HG03457 (cell line): ENCODE measurements at regions not wholly inside any gene's neighbourhood (a gene's known extent, or its start where the extent isn't known, plus 50 kb on each side); places are given as distances from the start of the nearest gene placed in this dataset.
"Not testable (repeated sequence)": the region's sequence is repeated elsewhere in the genome, so short reads cannot be mapped to it uniquely, and the experiment has no call there.

Experiments used
- ATAC-seq: cut with Tn5 transposase; IDR thresholded peaks from one replicate; pipeline ENCODE4 v1.9.1; 2021; ENCODE audit warnings: moderate number of reproducible peaks; ENCODE audit not compliant: unreplicated experiment

DNA sequence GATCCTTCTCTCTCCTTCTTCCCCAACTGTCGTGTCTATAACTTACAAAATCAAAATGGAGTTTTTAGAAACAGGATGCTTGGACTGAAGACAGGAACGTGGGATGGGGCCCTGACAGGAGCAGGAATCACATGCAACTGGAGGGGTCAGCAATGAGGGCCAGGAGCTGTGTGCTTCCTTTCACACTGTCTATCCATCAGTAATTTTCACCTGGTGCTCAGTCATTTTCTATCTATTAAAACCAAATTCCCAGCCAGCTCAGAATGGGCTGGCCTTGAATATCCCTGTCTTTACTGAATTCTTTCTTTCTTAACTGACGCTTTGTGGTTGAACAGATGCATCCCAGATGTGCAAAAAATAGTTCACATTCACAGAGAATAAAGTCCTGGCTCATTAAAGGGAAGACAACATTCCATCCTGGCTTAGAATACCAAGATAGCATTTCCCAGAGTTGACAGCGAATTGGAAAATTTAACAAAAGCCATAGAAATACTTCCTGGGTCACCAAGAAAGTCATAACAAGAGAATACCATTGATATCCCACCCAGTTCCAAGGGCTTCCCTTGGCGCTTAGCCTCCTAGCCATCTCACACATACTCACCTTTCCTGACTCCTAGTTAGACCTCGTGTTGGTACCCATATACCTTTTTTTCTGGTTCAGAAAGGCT lies 588.1 kb downstream of the TTLL7 start:
- ATAC-seq = not testable (repeated sequence)

DNA sequence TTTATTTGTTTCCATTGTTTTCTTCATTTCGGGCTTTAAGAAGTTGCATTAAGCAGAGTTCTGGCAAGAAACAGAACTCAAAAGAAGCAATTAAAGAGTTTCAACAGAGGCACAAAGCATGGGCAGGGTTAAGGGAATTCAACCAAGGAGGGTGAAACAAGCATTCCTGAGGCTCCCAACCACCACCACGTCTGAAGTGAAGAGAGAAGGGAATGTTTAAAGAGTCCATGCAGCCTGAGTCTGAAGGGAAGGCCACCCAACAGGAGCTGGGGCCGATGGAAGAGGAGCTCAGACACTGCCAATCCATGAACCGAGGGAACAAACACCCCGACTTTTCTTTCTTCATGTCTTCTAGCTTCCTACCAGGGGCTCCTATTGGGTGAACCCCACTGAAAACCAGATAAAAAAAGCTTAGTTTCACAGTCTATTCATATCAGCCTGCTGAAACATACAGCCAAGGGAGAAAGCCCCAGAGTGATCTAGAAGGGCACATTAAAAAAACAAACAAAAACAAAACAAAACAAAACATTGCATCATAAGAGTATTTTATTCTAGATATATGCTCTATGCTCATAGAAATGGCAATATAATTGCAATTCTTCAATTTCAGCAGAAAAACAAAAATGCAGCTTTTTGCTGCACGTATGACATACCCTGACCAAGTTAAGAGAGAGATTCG lies 592.1 kb downstream of the TTLL7 start:
- not testable (repeated sequence) for ATAC-seq

DNA sequence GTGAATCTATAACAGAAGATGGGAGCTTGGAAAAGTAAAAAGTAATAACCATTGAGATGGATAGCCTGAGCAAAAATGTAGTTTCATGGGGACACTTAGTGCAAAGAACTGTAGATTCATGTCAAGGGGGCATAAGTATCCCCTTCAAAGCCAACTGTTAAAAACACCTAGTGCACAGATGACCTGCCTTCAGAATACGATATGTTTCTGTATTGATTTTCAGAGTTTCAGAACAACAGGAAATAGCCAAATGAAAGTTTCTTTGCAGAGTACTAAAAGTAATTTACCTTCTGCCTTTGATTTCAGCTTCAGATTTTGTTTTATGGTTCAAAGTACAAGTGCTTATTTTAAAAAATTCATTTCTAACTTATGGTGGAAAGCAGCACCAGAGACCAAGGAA lies 593.1 kb downstream of the TTLL7 start:
- peak; percentile 51 for ATAC-seq

DNA sequence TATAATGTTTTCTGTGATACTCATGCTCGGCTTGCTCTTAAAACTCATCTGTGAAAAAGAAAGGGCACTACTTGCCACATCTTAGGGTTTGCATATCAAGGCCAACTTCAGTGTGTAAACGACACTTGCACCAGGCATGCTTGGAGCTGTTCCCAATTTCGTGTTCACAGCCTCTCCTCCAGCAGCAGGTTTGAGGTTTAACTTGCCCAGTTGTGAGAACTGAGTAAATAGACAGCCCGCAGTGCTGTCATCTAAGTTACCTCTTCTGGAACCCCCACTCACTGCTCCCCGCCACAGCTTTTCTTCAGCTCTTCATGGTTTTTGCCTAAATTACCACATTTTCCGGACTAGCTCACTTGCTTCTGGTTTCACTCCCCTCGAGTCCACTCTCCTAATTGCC lies 595.4 kb downstream of the TTLL7 start:
- not testable (repeated sequence) for ATAC-seq

DNA sequence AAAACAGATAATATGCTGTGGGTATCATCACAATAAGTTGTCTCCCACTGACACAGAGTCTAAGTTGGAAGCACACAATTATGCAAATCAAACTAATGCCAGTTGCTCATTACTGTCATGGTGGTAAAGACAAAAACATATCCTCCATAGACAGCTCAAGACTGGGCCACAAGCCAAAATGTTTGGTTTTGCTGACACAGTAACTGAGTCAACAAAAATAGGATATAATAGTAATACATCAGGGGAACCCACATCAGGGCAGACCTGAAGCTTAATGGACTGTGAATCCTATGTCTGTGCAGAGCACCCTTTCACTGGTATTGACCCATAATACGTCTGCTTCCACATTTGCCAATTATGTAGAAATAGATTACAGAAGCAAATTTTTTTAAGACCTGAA lies 597.8 kb downstream of the TTLL7 start:
- not testable (repeated sequence) for ATAC-seq

DNA sequence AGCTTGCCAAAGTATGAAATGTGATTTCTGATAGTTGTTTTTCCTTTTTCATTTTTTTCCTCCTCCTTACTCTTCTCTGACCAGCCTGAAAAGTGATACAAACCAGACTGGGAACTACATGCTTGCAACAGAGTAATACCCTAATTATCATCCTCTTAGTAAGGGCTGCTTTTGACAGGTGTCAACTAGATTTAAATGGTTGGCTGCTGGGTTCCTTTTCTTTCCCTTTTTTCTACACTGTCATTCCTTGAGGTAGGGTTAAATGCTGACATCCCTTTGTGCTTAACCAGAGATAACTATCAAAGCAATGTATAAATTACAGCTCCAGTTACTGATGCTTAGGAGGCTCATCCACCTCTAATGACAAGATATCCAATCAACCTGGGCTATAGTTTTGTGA lies 598.8 kb downstream of the TTLL7 start:
- not testable (repeated sequence) for ATAC-seq

DNA sequence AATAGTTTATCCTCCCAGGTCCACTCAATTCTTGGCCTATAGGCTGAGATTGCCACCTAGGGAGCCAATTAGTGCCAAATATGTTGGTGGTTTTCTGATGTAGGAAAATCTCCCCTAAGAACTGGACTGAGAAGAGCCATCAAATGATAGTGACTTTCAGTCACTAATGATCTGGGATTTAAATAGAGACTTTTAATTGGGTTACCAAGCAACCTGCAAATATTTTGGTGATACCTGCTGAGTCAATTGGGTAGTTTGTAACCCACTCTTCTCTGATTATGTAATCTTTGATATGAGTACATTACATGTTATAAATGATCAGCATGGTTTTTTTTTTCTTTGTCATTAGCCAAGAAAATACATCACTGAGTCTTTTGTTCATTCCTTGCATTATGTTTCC lies 600.8 kb downstream of the TTLL7 start:
- not testable (repeated sequence) for ATAC-seq

DNA sequence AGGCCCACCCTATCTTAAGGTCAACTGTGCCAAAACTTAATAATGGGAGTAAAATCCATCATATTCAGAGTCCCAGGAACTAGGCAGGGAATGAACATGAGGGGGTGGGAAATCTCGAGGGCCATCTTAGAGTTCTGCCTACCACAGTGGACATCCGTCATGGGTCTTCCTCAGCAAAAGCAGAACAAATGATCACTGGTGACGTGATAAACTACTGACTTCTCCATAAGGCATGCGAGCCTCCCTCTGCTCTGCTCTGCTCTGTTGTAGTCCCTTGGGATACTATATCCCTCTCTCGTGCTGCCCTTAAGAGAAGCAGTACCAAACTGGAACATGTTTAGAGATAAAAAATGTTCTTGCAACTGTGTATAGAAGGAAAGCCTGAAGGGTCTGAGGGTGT lies 603.8 kb downstream of the TTLL7 start:
- not testable (repeated sequence) for ATAC-seq

DNA sequence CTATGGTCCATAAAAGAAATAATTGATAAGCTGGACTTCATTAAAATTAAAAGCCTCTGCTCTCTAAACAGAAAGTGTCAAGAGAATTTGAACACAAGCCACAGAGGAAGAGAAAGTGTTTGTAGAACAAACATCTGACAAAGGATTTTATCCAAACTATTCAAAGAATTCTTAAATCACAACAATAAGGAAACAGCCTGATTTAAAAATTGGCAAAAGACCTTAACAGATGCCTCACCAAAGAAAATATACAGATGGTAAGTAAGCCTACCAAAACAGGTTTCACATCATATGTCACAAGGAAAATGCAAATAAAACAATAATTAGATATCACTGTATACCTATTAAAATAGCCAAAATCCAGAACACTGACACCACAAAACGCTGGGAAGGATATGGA lies 612.0 kb downstream of the TTLL7 start:
- ATAC-seq = not testable (repeated sequence)

DNA sequence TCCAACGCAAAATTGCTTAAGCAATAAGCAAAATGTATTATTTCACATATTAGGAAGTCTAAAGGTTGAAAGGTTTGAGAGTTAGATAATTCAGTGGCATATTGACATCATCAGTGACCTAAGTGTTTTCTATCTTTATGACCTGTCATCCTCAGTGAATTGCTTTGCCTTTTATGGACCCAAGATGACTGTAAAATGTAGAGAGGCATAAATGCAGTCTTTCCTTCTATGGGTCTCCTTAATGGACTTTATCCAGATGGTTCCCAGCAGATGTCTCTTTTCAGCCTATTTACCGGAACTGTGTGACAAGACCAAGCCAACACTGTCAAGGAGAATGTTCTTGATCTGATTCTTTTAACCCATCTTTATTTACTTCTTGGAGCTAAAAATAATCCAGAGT lies 615.8 kb downstream of the TTLL7 start:
- ATAC-seq = not testable (repeated sequence)

DNA sequence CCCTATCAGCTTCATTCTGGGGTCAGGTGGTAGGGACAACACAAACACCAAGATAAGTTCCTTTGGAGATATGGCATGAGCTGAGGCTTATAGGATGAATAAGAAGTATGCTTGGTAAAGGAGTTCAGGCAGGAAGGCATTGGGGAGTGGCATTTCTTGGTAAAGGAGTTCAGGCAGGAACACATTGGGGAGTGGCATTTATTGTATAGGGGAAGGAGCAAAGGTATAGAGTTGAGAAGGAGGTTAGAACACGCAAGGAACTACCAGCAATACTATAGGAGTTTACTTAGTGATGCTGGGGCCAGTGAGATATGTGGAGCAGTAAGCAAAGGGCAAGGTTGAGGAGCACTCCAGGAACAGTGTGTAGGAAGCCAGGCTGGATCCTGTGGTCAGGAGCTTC lies 625.9 kb downstream of the TTLL7 start:
- ATAC-seq = not testable (repeated sequence)

DNA sequence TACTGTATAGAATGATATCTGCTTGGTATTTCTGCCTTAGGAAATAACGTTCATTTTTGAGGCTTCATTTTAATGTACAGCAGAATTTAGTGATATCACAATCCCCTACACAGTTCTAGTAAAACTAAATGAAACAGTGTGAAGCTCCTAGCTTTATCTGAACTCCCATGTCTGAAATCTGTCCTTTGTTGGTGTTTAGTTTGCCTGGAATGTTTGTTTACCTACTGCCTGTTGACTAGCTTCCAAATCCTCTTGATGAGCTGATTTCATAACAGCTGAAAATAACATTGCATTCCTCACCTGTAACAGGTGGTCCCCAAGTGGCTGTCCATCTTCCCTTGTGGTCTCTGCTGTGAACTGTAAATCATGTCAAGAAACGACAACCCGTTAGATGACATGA lies 629.1 kb downstream of the TTLL7 start:
- not testable (repeated sequence) for ATAC-seq

DNA sequence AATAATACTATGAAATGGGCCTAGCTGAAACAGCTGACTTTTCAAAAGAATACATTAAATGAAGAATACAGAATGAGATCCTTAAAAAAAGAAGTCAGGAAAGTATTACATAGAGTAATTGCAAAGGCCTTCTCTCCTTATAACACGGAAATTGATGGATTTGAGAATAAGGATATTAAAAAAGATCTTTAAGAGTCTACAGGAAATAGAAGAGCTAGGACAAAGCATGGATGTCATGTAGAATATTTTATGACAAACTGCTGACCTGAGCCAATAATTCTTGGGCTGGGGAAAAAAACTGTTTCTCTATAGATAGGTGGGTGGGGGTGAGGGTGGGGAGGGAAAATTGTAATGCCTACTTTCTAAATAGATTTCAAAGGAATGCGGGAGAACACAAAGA lies 633.6 kb downstream of the TTLL7 start:
- ATAC-seq = not testable (repeated sequence)

DNA sequence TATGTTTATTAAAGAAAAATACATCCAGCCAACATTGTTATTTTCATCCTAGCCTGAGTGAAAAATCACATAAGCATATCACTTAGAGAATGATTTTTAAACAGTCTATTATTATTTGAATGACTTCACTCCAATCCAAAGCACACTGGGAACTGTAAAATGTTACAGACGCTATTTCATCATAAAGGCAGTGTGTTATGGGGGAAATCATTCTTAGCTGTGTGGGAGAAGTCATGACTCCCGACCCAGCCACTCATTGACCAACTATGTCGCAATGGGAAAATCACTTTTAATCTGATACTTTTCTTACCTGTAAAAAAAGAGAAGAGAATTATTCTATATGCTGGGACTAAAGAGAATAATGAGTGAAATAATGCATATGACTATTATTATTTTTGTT lies 653.6 kb downstream of the TTLL7 start:
- ATAC-seq = not testable (repeated sequence)

DNA sequence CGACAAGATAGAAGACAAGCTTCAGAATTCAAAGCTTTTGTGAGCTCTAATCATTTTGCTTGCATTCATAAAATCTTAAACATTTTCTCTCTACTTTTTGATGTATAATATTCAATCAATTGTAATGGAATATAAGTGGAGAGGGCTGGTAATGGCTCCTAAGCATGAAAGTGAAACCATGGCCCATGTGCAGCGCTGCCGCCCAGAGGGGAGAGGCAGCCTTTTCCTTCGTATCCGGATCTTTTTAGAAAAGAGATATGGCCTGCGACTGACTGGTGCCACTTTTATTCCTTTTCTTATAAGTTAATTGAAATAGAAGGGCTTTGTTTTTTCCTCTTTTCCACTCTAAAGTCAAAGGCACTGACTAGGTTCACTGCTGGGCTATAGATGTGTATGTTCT lies 655.2 kb downstream of the TTLL7 start:
- not testable (repeated sequence) for ATAC-seq

DNA sequence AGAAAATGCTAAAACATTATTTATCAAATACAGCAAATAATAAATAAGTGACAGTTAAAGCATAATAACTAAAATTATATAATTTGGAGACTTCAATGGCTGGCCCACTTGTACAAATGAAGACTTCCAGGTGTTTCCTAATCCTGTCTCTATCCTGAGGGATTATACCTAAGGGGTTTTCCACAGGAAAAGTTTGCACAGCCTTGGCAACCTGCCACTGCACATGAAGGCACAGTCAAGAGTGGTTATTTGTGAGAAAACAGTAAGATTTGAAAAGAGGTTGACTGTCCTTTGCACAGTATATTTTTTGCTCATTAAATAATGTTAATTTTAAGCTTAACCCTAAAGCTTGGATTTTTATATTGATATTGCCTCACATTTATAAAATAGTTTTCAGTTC lies 655.9 kb downstream of the TTLL7 start:
- ATAC-seq = not testable (repeated sequence)

DNA sequence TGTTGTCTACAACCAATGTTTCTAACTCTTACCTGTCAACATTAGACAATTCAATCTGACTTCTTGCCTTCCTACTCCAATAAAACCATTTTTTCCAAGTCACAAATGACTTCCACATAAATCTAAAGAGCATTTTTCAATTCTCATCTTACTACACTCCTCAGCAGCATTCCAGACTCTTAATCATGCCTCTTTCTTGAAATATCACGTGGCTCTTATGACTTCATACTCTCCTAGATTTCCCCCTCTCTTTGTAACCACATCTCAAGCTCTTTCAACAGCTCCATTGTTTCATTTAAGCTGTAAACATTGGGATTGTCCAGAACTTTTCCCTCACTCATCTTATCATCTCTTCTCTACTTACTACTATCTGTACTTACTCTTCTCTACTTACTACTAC lies 666.6 kb downstream of the TTLL7 start:
- ATAC-seq = not testable (repeated sequence)

DNA sequence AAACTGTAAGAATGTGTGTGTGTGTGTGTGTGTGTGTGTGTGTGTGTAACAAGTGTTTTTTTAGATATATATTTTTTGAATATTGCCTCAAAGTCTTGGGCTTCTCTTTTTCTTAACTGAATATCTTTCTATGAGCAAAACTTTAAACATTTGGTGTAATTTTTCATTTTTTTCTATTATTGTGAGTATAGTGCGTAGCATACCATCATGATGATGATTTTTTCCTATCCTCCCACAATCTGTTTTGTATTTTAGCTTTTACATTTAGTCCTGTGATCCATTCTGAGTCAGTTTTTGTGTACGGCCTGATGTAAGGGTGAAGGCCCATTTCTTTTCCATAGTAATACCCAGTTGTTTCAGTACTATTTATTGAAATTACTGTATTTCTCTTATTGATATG lies 680.6 kb downstream of the TTLL7 start:
- no peak for ATAC-seq

DNA sequence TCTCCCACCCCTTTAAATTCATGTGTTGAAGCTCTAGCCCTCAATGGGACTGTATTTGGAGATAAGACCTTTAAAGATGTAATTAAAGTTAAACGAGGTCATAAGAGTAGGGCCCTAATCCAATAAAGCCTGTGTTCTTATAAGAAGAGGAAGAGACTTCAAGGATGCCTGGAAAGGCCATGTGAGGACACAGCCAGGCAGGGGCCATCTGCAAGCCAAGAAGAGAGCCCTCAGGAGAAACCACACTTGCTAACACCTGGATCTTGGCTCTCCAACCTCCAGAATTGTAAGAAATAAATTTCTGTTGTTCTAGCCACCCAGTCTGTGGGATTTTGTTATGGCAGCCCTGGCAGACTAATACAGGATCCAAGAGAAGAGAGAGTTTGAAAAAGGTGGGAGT lies 683.5 kb downstream of the TTLL7 start:
- ATAC-seq = not testable (repeated sequence)

DNA sequence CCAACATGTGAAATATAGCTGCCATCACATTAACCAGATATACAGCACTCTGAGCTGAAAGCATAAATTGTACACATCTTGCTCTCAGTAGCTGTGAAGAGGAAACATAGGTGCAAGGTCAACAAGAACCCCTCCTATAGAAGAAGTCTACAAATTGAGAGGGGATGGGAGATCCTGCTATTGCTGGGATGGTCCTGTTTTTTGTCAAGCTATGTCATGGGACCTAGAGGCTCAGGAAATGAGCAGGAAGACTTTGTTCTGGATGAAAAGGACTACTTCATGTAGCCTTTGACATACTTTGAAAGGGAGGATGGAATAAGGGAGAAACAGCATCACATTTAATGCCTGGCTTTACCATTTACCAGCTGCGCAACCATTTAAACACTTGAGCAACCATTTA lies 688.8 kb downstream of the TTLL7 start:
- not testable (repeated sequence) for ATAC-seq

DNA sequence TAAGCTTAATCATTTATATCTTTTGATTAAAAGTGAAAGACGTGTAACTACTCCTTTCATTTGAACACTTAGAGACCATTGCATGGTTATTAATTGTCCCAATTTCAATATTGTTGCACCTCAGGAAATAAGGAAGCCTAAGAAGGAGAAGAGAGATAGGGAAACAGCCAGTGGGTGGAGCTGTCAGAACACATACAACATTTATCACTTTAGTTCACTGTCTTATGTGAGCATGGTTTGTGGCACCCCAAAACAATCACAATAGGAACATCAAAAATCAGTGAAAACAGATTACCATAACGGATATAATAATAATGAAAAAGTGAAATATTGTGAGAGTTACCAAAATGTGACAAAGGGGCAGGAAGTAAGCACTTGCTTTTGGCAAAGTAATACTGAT lies 689.9 kb downstream of the TTLL7 start:
- not testable (repeated sequence) for ATAC-seq

DNA sequence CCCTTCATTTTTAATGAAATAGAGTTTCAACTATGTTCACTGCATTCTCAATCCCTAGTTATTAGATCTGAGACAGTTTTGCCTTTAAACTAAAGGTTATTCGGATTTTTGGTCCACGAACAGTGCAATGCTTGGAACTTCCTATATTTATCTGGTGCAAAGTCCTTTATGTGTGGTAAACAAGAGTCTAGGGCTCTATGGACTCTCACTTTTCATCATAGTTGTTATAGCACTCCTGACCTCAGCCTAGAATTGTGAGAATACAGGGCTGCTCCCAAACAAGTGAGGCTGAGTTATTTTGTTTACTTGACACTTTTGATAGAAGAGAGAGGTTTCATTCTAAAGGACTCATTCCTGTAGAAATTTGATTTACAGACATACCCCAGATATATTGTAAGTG lies 692.1 kb downstream of the TTLL7 start:
- not testable (repeated sequence) for ATAC-seq

DNA sequence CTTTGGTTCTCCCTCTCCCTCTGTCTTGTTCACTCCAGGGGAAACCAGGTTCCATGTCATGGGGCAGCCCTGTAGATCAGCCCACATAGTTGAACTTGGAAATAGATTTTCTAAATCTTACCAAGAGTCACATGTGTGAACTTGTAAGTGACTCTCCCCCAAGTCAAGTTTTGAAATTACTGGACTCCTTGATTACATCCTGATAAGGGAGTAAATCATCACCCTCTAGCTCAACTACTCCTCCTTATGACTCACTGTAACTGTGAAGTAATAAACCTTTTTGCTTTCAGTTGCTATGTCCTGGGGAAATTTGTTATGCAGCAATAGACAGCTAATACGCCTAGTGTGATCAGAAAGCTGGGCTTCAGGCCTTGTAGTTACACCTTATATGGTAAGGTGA lies 703.3 kb downstream of the TTLL7 start:
- ATAC-seq = not testable (repeated sequence)
